Loucy (cell line): ENCODE measurements at regions not wholly inside any gene's neighbourhood (a gene's known extent, or its start where the extent isn't known, plus 50 kb on each side); places are given as distances from the start of the nearest gene placed in this dataset.

Source experiments
- EZH2phosphoT487 ChIP-seq: fragments of 200-600 bp; IDR thresholded peaks from 2 replicates; pipeline ENCODE4 v1.6.1; 2018; ENCODE audit warnings: antibody characterized with exemption, mild to moderate bottlenecking, moderate library complexity, borderline replicate concordance
- TF ChIP-seq, protein P1 (sequence below): fragments of 200-600 bp; sonication (generic); conservative IDR thresholded peaks from 2 replicates; pipeline ENCODE4 v1.5.1; 2014; ENCODE audit warnings: mild to moderate bottlenecking, antibody characterized with exemption, low read length

- TF ChIP-seq, protein P1, sequence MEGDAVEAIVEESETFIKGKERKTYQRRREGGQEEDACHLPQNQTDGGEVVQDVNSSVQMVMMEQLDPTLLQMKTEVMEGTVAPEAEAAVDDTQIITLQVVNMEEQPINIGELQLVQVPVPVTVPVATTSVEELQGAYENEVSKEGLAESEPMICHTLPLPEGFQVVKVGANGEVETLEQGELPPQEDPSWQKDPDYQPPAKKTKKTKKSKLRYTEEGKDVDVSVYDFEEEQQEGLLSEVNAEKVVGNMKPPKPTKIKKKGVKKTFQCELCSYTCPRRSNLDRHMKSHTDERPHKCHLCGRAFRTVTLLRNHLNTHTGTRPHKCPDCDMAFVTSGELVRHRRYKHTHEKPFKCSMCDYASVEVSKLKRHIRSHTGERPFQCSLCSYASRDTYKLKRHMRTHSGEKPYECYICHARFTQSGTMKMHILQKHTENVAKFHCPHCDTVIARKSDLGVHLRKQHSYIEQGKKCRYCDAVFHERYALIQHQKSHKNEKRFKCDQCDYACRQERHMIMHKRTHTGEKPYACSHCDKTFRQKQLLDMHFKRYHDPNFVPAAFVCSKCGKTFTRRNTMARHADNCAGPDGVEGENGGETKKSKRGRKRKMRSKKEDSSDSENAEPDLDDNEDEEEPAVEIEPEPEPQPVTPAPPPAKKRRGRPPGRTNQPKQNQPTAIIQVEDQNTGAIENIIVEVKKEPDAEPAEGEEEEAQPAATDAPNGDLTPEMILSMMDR = no peak
- no peak for TF ChIP-seq EZH2phosphoT487
These were observed 671.0 kb upstream of the C16orf82 start for GRCh38 chr16:26395700-26396099.
